ENCODE measurements at regions not wholly inside any gene's neighbourhood (a gene's known extent, or its start where the extent isn't known, plus 50 kb on each side); places are given as distances from the start of the nearest gene placed in this dataset.

- Mint-ChIP-seq H3K27me3 (ENCODE audit: low read depth) (no peaks in the 10 kb centered on the region), H3K4me3 (no peak overlapping the region), H3K36me3 (ENCODE audit: low read depth) (no peaks in the 10 kb centered on the region), H3K9me3 (peaks cover 11% of the 10 kb centered on the region), H3K4me1 (peaks cover 3% of the 10 kb centered on the region), H3K27ac (no peak overlapping the region)
- no peak for TF ChIP-seq CTCF (IDR thresholded peaks at IDR 0.05; ENCODE audit: unreplicated experiment in 3 of 3)
These were observed 110.1 kb upstream of the DAZL start for GRCh38 chr3:16715281-16715680.

- Mint-ChIP-seq H3K27ac (no peak overlapping the region), H3K36me3 (ENCODE audit: low read depth) (no peaks in the 10 kb centered on the region), H3K4me1 (peaks cover 10% of the 10 kb centered on the region), H3K9me3 (no peaks in the 10 kb centered on the region), H3K27me3 (ENCODE audit: low read depth) (no peaks in the 10 kb centered on the region), H3K4me3 (no peak overlapping the region)
- TF ChIP-seq CTCF (IDR thresholded peaks at IDR 0.05; ENCODE audit: unreplicated experiment in 3 of 3): no peak
These were observed 114.2 kb upstream of the DAZL start for GRCh38 chr3:16719426-16719825.

GRCh38 chr3:16720367-16720940 lies 115.2 kb upstream of the DAZL start:
- H3K4me1 Mint-ChIP-seq: peaks cover 10% of the 10 kb centered on the region
- H3K27me3 Mint-ChIP-seq (ENCODE audit: low read depth): no peaks in the 10 kb centered on the region
- H3K27ac Mint-ChIP-seq: peak overlapping the region in 2 of 3 experiments; percentile 2 to 34
- no peak for TF ChIP-seq CTCF (IDR thresholded peaks at IDR 0.05; ENCODE audit: unreplicated experiment in 3 of 3)
- no peaks in the 10 kb centered on the region for H3K36me3 Mint-ChIP-seq (ENCODE audit: low read depth)
- H3K9me3 Mint-ChIP-seq: no peaks in the 10 kb centered on the region
- peak overlapping the region in 1 of 3 experiments; percentile 7 for H3K4me3 Mint-ChIP-seq

- no peak for TF ChIP-seq CTCF (IDR thresholded peaks at IDR 0.05; ENCODE audit: unreplicated experiment in 3 of 3)
- H3K36me3 Mint-ChIP-seq (ENCODE audit: low read depth): no peaks in the 10 kb centered on the region
- H3K9me3 Mint-ChIP-seq: peaks cover 4% of the 10 kb centered on the region
- peaks cover 10% of the 10 kb centered on the region for H3K4me1 Mint-ChIP-seq
- H3K4me3 Mint-ChIP-seq: no peak overlapping the region
- no peaks in the 10 kb centered on the region for H3K27me3 Mint-ChIP-seq (ENCODE audit: low read depth)
- H3K27ac Mint-ChIP-seq: no peak overlapping the region
These were observed 116.3 kb upstream of the DAZL start for GRCh38 chr3:16721494-16721893.

GRCh38 chr3:16723978-16724377 lies 118.8 kb upstream of the DAZL start:
- peak in 2 of 3 experiments; percentile 18 to 29 for TF ChIP-seq CTCF (IDR thresholded peaks at IDR 0.05; ENCODE audit: unreplicated experiment in 3 of 3)
- H3K4me3 Mint-ChIP-seq: no peak overlapping the region
- no peaks in the 10 kb centered on the region for H3K27me3 Mint-ChIP-seq (ENCODE audit: low read depth)
- no peaks in the 10 kb centered on the region for H3K36me3 Mint-ChIP-seq (ENCODE audit: low read depth)
- no peak overlapping the region for H3K27ac Mint-ChIP-seq
- peaks cover 4% of the 10 kb centered on the region for H3K9me3 Mint-ChIP-seq
- H3K4me1 Mint-ChIP-seq: peaks cover 10% of the 10 kb centered on the region

- Mint-ChIP-seq H3K27ac (no peak overlapping the region), H3K9me3 (peaks cover 7% of the 10 kb centered on the region), H3K4me3 (no peak overlapping the region), H3K4me1 (peaks cover 10% of the 10 kb centered on the region), H3K36me3 (ENCODE audit: low read depth) (no peaks in the 10 kb centered on the region), H3K27me3 (ENCODE audit: low read depth) (no peaks in the 10 kb centered on the region)
- TF ChIP-seq CTCF (IDR thresholded peaks at IDR 0.05; ENCODE audit: unreplicated experiment in 3 of 3): no peak
These were observed 119.3 kb upstream of the DAZL start for GRCh38 chr3:16724487-16724886.

All from nephron (organoid).